Central memory CD8-positive, alpha-beta T cell (primary cell): ENCODE measurements at regions not wholly inside any gene's neighbourhood (a gene's known extent, or its start where the extent isn't known, plus 50 kb on each side); places are given as distances from the start of the nearest gene placed in this dataset.

Experiments
- ATAC-seq: fragments of 150-1000 bp; cut with Tn5 transposase; replicated peaks from 2 replicates; pipeline ENCODE4 v1.10.0; 2022; ENCODE audit warnings: mild to moderate bottlenecking, moderate FRiP score, moderate number of reproducible peaks; ENCODE audit not compliant: poor library complexity, severe bottlenecking; ENCODE audit errors: extremely low read depth
- DNase-seq, 2 donors: peaks; one replicate each; pipeline ENCODE4 v3.0.0; 2021; ENCODE audit warnings: low spot score in 2 of 2
- H3K27ac Mint-ChIP-seq: one replicate; pipeline ENCODE4 v1.8.0; 2022; ENCODE audit warnings: low read depth, mild to moderate bottlenecking, moderate library complexity, mixed read lengths
- H3K27me3 Mint-ChIP-seq: one replicate; pipeline ENCODE4 v1.8.0; 2022; ENCODE audit warnings: mixed read lengths
- H3K36me3 Mint-ChIP-seq: one replicate; pipeline ENCODE4 v1.8.0; 2022; ENCODE audit warnings: mild to moderate bottlenecking, moderate library complexity, mixed read lengths; ENCODE audit not compliant: insufficient read depth
- H3K4me1 Mint-ChIP-seq: one replicate; pipeline ENCODE4 v1.8.0; 2022; ENCODE audit warnings: mixed read lengths
- H3K4me3 Mint-ChIP-seq: one replicate; pipeline ENCODE4 v1.8.0; 2022; ENCODE audit warnings: mild to moderate bottlenecking, moderate library complexity, mixed read lengths
- H3K9me3 Mint-ChIP-seq: one replicate; pipeline ENCODE4 v1.8.0; 2022; ENCODE audit warnings: mixed read lengths

GRCh38 chr11:115097796-115098408 lies 406.3 kb downstream of the CADM1 start:
- Mint-ChIP-seq H3K9me3 (no peaks in the 10 kb centered on the region), H3K27me3 (peaks cover 2% of the 10 kb centered on the region), H3K27ac (no peak overlapping the region), H3K4me3 (no peak overlapping the region), H3K4me1 (no peaks in the 10 kb centered on the region), H3K36me3 (no peaks in the 10 kb centered on the region)
- ATAC-seq (no peak), DNase-seq (no peak)

GRCh38 chr11:115100706-115101105 lies 403.5 kb downstream of the CADM1 start:
- DNase-seq (no peak), ATAC-seq (no peak)
- Mint-ChIP-seq H3K27ac (no peak overlapping the region), H3K4me3 (no peak overlapping the region), H3K4me1 (no peaks in the 10 kb centered on the region), H3K9me3 (no peaks in the 10 kb centered on the region), H3K27me3 (peaks cover 13% of the 10 kb centered on the region), H3K36me3 (no peaks in the 10 kb centered on the region)

GRCh38 chr11:115103921-115104320 lies 400.3 kb downstream of the CADM1 start:
- no peak for DNase-seq
- Mint-ChIP-seq H3K4me1 (no peaks in the 10 kb centered on the region), H3K27me3 (peaks cover 19% of the 10 kb centered on the region), H3K36me3 (no peaks in the 10 kb centered on the region), H3K4me3 (no peak overlapping the region), H3K27ac (no peak overlapping the region), H3K9me3 (no peaks in the 10 kb centered on the region)
- ATAC-seq, result no peak

GRCh38 chr11:115104851-115105453 lies 399.3 kb downstream of the CADM1 start:
- peaks cover 1% of the 10 kb centered on the region for H3K36me3 Mint-ChIP-seq
- H3K4me1 Mint-ChIP-seq, result no peaks in the 10 kb centered on the region
- H3K9me3 Mint-ChIP-seq, result no peaks in the 10 kb centered on the region
- no peak overlapping the region for H3K27ac Mint-ChIP-seq
- no peak overlapping the region for H3K4me3 Mint-ChIP-seq
- H3K27me3 Mint-ChIP-seq, result peaks cover 19% of the 10 kb centered on the region
- ATAC-seq (no peak), DNase-seq (no peak)

GRCh38 chr11:115111066-115111465 lies 393.1 kb downstream of the CADM1 start:
- H3K27ac Mint-ChIP-seq, result no peak overlapping the region
- H3K4me3 Mint-ChIP-seq, result no peak overlapping the region
- peaks cover 3% of the 10 kb centered on the region for H3K27me3 Mint-ChIP-seq
- H3K4me1 Mint-ChIP-seq, result no peaks in the 10 kb centered on the region
- ATAC-seq, result no peak
- H3K36me3 Mint-ChIP-seq, result peaks cover 1% of the 10 kb centered on the region
- no peak for DNase-seq
- H3K9me3 Mint-ChIP-seq, result no peaks in the 10 kb centered on the region

GRCh38 chr11:115112754-115113153 lies 391.5 kb downstream of the CADM1 start:
- H3K36me3 Mint-ChIP-seq, result peaks cover 1% of the 10 kb centered on the region
- H3K27me3 Mint-ChIP-seq, result no peaks in the 10 kb centered on the region
- no peak overlapping the region for H3K27ac Mint-ChIP-seq
- no peaks in the 10 kb centered on the region for H3K4me1 Mint-ChIP-seq
- no peaks in the 10 kb centered on the region for H3K9me3 Mint-ChIP-seq
- H3K4me3 Mint-ChIP-seq, result no peak overlapping the region
- DNase-seq (no peak), ATAC-seq (no peak)

GRCh38 chr11:115117956-115118493 lies 386.2 kb downstream of the CADM1 start:
- no peak overlapping the region for H3K27ac Mint-ChIP-seq
- H3K36me3 Mint-ChIP-seq, result no peaks in the 10 kb centered on the region
- no peaks in the 10 kb centered on the region for H3K9me3 Mint-ChIP-seq
- ATAC-seq (no peak), DNase-seq (no peak)
- H3K27me3 Mint-ChIP-seq, result no peaks in the 10 kb centered on the region
- H3K4me1 Mint-ChIP-seq, result no peaks in the 10 kb centered on the region
- no peak overlapping the region for H3K4me3 Mint-ChIP-seq

- H3K27ac Mint-ChIP-seq, result no peak overlapping the region
- H3K36me3 Mint-ChIP-seq, result no peaks in the 10 kb centered on the region
- DNase-seq, result no peak
- ATAC-seq, result no peak
- no peak overlapping the region for H3K4me3 Mint-ChIP-seq
- H3K27me3 Mint-ChIP-seq, result no peaks in the 10 kb centered on the region
- no peaks in the 10 kb centered on the region for H3K9me3 Mint-ChIP-seq
- H3K4me1 Mint-ChIP-seq, result no peaks in the 10 kb centered on the region
These were observed 385.1 kb downstream of the CADM1 start for GRCh38 chr11:115119146-115119545.
